Fibroblast of skin of right biceps (primary cell): ENCODE measurements at regions not wholly inside any gene's neighbourhood (a gene's known extent, or its start where the extent isn't known, plus 50 kb on each side); places are given as distances from the start of the nearest gene placed in this dataset.
"Not testable (repeated sequence)": the region's sequence is repeated elsewhere in the genome, so short reads cannot be mapped to it uniquely, and the experiment has no call there.

ENCODE experiments used
- DNase-seq: peaks from one replicate; pipeline ENCODE4 v3.0.0-alpha.2; 2013

DNA sequence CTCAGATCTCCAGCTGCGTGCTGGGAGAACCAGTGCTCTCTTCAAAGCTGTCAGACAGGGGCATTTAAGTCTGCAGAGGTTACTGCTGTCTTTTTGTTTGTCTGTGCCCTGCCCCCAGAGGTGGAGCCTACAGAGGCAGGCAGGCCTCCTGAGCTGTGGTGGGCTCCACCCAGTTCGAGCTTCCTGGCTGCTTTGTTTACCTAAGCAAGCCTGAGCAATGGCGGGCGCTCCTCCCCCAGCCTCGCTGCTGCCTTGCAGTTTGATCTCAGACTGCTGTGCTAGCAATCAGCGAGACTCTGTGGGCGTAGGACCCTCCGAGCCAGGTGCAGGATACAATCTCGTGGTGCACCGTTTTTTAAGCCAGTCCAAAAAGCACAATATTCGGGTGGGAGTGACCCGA lies 864.4 kb downstream of the GBE1 start:
- DNase-seq = not testable (repeated sequence)

DNA sequence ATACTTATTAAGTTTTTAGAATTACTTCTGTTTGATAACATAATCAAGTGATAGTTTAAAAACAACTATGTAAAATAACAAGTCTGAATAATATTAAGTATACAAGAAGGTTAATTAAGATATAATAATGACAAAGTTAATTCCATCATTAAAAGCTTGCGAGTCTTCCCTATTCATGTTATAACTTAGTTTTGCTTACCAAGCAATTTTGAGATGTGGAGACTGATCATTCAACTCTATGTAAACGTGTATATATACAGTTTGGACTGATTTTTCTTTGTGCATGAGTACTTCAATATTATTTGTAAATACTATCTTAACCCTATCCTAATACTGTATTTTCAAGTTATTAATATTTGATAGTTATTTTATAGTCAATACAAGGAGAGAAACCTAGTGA lies 870.9 kb downstream of the GBE1 start:
- no peak for DNase-seq

DNA sequence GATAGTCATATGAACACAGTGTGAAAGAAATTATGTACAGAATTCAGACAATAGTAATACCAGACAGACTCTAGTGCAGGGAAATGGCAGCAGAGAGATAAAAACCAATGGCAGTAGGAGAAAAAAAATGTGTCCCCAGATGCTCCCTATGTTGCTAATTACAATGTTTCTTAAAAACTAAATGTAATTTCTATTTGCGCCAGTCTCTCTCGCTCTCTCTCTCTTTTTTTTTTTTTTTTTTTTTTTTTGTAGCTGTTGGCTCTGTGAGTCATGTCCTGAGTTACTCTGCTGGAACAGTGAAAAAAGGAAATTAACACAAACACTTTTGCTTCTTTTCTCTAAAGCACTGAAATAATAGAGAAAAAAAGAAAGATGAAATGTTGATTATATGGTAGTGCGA lies 871.9 kb downstream of the GBE1 start:
- DNase-seq = no peak

- DNase-seq = no peak
Measured at GRCh38 chr3:80870476-80871041, 890.9 kb downstream of the GBE1 start.

DNA sequence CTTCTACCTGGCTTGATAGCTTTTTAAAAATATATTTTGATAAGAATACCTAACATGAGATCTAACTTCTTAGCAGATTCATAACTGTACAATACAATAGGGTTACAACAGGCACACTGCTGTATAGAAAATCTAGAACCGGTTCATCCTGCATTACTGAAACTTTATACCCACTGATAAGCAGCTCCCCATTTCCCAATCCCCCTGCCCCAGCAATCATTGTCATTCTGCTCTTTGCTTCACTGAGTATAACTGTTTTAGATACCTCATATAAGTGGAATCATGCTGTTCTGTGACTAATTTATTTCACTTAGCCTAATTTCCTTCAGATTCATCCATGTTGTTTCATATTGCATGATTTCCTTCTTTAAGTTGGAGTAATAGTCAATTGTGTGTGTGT lies 906.0 kb downstream of the GBE1 start:
- no peak for DNase-seq

DNA sequence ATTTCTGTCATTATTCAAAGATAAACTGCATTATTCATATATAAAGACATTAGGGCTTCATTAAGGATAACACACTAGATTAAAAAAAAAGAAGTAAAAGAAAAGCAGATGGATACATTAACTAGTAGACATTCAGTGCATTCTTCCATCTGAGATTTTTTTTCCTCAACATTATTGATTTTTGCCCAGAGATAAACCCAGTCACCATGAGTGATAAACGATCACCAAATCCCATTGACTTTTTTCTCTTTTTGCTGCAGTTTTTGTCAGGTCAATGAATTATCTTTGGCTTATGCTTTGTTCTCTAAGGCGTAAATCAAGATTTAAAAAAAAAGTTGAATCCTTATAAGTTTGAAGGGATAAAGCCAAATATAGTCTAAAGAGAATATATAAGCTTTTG lies 925.0 kb downstream of the GBE1 start:
- DNase-seq = no peak

DNA sequence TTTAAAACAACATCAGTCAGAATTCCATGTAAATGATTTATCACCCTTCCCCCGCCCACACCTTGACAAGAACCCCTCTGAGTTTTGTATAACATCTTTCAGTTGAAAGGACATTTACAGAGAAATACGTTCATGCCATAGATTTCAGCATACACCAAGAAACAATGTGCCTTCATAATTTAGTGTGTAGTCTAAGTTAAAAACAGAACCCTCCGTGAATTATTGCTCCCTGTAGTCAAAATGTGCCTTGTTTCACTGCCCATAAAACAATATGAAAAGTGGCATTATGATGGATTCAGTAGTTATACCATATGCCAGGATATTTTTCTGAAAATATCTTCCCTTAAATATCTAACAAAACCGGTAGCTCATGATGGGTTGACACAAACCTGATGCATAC lies 953.9 kb downstream of the GBE1 start:
- DNase-seq = no peak

DNA sequence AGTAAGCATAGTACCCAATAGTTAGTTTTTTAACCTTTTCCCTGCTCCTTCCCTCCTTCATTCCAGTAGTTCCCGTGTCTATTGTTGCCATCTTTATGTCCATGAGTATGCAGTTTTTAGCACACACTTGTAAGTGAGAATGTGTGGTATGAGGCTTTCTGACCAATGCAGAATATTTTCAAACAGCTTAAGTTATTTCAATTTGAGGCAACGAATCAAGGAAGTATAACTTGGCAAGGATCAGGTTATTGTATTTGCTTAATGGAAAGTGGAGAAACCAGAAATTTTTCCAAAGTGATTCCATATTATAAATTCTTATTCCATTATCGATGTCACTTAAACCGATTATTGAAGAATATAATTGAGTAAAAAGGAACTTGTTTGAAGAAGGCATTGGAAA lies 954.8 kb downstream of the GBE1 start:
- no peak for DNase-seq

GRCh38 chr3:80788914-80789313 lies 972.5 kb downstream of the GBE1 start:
- DNase-seq = no peak

GRCh38 chr3:80785875-80786274 lies 975.6 kb downstream of the GBE1 start:
- no peak for DNase-seq

DNA sequence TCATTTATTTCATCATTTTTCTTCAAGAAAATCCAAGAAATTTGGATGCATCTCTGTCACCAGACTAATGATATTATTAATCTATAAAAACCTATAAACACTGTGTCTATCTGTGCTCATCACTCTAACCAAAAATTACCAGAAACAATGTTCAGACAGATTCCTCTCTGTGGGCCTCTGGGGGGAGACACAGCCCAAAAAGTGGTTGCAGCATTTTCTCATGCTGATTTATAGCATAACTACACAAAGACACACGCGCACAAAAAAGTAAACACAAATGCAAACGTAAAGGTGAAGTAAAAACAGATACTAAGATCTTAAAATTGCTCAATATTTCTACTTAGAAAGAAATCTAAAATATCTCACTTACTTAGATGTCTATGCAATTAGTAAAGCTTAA lies 976.0 kb downstream of the GBE1 start:
- no peak for DNase-seq

DNA sequence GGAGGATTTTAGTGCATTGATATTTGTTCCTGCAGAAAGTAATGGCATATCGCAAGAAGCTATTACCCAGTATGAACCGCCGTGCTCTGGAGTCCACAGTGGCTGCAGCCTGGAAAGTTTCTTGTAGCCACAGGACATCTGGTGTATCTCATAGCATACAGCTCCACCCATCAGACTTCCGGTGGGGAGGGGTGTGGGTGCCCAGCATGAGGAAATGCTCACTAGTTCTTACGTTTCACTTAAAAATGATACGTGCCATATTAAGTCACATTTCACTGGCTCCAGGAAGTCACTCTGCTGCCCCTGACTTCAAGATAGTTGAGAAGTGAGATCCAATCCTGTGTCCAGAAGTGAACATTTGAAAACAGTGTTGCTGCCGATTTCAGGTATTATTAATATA lies 990.4 kb downstream of the GBE1 start:
- DNase-seq = peak; percentile 14

DNA sequence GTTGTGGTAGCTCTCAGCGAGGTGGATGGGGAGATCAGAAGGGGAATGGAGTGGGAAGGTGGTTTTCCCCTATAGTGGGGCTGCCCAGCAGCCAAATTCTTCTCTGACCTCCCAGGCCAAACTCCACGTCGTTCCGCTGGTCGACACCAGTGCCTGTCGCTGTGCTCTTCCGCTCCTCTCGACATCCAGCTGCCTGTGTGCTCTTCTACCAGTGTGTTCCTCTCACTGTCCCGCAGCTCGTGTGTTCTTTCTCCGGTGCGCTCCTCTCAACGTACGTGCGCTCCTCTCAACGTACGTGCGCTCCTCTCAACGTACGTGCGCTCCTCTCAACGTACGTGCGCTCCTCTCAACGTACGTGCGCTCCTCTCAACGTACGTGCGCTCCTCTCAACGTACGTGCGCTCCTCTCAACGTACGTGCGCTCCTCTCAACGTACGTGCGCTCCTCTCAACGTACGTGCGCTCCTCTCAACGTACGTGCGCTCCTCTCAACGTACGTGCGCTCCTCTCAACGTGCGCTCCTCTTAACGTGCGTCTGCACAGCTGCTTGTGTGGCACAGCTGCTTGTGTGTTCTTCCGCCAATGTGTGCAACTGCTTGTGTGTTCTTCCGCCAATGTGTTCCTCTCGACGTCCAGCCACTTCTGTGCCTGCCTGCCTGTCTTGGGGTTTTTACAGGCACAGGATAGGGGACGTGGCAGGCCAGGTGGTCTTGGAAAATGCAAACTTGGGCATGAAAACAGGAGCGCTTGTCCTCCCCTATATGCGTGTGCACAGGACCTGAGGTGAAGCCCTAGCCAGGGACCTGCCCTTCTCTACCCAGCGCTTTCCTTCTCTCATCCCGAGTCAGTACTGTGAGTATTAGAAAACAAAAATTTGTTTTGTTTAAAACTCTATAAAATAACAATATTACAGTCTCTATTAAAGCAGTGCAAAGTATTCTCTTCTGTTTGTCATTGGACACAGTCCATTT lies 991.1 kb downstream of the GBE1 start:
- DNase-seq = peak; percentile 30

DNA sequence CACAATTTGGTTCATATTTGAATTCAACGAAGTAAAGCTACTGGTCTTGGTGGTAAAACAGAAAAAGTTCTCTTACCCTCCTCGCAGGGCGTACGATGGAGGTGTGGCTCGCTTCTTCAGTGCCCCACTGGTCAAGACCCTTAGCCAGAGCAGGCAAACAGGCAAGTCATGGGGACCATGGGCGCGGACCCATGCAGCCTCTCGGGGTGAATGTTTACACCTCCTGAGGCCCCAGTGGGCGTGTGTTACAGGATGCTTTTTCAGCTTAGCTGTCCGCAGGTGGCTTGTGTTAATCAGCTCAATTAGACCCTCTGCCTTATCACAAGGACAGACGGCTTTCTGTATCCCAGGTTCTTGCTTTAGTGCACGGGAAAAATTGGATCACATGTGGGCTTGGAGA lies 991.8 kb downstream of the GBE1 start:
- DNase-seq = no peak

- DNase-seq = no peak
Measured at GRCh38 chr3:80767604-80768003, 993.8 kb downstream of the GBE1 start.

DNA sequence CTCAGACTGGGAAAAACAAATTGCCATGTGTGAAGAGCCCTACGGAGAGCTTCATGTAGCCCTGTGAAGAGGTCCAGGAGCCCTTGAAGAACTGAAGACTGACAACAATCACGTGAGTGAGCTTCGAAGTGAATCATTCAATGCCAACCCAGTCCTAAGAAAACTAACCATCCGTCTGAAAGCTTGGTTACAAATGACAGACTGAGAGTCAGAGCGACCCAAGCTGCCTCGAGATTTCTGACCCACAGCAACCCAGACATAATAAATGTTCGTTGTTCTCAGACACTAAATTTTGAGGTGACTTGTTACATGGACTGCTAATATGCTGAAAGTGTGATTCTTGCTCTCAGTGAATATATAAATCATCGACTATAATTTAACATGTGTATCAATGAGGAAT lies 987.2 kb upstream of the ROBO1 start:
- no peak for DNase-seq

- no peak for DNase-seq
Measured at GRCh38 chr3:80753021-80753420, 985.2 kb upstream of the ROBO1 start.

GRCh38 chr3:80750637-80751036 lies 982.8 kb upstream of the ROBO1 start:
- no peak for DNase-seq

GRCh38 chr3:80734920-80735319 lies 967.1 kb upstream of the ROBO1 start:
- no peak for DNase-seq

GRCh38 chr3:80734483-80734882 lies 966.7 kb upstream of the ROBO1 start:
- no peak for DNase-seq

- peak; percentile 15 for DNase-seq
Measured at GRCh38 chr3:80733522-80734176, 965.9 kb upstream of the ROBO1 start.

- not testable (repeated sequence) for DNase-seq
Measured at GRCh38 chr3:80727561-80727960, 959.8 kb upstream of the ROBO1 start.

DNA sequence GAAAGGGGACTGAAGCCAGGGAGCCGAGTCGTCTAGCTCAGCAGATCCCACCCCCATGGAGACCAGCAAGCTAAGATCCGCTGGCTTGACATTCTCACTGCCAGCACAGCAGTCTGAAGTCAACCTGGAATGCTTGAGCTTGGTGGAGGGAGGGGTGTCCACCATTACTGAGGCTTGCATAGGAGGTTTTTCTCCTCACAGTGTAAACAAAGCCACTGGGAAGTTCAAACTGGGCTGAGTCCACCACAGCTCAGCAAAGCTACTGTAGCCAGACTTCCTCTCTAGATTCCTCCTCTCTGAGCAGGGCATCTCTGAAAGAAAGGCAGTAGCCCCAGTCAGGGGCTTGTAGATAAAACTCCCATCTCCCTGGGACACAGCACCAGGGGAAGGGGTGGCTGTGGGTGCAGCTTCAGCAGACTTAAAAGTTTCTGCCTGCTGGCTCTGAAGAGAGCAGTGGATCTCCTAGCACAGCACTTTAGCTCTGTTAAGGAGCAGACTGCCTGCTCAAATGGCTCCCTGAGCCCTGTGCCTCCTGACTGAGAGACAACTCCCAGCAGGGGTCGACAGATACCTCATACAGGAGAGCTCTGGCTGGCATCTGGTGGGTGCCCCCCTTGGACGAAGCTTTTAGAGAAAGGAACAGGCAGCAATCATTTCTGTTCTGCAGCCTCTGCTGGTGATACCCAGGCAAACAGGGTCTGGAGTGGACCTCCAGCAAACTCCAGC lies 942.0 kb upstream of the ROBO1 start:
- not testable (repeated sequence) for DNase-seq
